Skeletal muscle satellite cell (primary cell): ENCODE measurements at regions not wholly inside any gene's neighbourhood (a gene's known extent, or its start where the extent isn't known, plus 50 kb on each side); places are given as distances from the start of the nearest gene placed in this dataset.

Experiments used
- H3K27me3 ChIP-seq: 2 replicates; pipeline ENCODE4 v1.7.0; 2013; ENCODE audit warnings: low read length; ENCODE audit not compliant: control insufficient read depth, insufficient read depth
- H3K36me3 ChIP-seq: 2 replicates; pipeline ENCODE4 v1.7.0; 2013; ENCODE audit warnings: mild to moderate bottlenecking, control low read depth, low read length; ENCODE audit not compliant: insufficient read depth
- H3K4me1 ChIP-seq: 2 replicates; pipeline ENCODE4 v1.7.0; 2013; ENCODE audit warnings: low read length; ENCODE audit not compliant: control insufficient read depth, insufficient read depth
- H3K4me2 ChIP-seq: 2 replicates; pipeline ENCODE4 v1.7.0; 2013; ENCODE audit warnings: mild to moderate bottlenecking, low read length
- H3K4me3 ChIP-seq: 2 replicates; pipeline ENCODE4 v1.7.0; 2013; ENCODE audit warnings: low read length
- H3K9ac ChIP-seq: 2 replicates; pipeline ENCODE4 v1.7.0; 2013; ENCODE audit warnings: mild to moderate bottlenecking, low read depth, low read length, moderate library complexity
- H3K9me3 ChIP-seq: replicated peaks from 2 replicates; pipeline ENCODE4 v1.7.0; 2013; ENCODE audit warnings: mild to moderate bottlenecking, control low read depth, low read length

DNA sequence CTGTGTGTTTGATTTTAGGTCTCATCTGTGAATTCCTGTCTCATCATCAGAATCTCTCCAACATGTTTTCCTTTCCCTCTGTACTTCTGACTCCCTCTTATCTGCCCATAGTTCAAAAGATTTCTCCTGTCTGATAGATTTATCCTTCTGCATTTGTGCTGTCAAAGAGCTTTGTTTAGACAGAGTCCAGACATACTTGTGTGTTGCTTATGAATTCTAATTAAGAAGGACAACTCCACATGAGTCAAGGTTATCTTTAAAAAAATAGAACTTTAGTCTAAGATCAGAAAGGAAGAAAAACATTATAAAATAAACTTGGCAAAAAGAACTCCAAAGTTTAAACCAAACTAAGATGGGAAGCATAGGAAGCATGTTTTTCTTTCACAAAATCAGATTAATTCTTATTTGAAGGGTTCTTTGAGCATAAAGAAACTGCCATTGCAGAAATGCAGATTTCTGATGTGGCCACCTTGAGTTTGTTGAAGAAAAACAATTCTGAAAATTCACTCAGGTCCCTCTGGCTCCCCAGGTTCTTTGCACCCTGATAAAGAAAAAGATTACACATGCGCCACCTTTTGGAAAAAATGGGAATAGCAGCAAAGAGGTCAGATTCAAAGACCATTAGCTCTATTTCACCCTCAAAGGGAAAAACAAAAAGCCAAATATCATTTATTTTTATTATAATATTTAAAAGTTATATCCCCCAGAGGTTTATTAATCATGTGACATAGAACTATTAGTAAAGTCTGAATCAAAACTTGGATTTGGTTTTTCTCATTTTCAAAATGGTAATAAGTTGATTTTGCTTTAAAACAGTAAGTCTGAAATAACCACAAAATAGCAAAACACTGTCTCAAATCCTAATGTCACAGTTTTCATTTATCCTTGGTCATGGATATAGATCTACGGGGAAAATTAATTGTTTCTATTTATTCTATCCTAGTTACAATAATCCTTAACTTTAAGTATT lies 143.7 kb upstream of the DCN start:
- H3K4me3 ChIP-seq, result peak overlapping the region; percentile 10

DNA sequence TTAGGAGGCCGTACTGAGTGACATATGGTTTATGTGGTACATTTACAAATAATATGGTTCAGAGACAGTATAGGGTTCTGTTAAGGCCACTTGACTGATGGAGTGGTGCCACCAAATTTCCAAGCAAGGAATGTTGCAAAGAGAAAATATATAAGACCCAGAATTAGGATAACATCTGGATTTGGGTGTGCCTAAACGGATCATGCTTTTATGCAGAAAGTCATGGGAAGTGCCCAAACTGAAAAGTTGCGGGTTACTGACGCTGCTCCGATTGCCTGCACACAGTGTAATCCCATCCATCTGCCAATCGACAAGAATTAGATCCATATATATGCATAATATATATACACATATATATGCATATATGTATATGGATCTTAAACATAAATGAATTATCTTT lies 138.4 kb upstream of the DCN start:
- Histone ChIP-seq H3K4me1 (no peaks in the 10 kb centered on the region), H3K9me3 (no peaks in the 10 kb centered on the region), H3K9ac (no peak overlapping the region), H3K36me3 (no peaks in the 10 kb centered on the region), H3K27me3 (no peaks in the 10 kb centered on the region), H3K4me2 (no peak overlapping the region), H3K4me3 (no peak overlapping the region)

More for the DNA sequence above, 143.7 kb upstream of the DCN start:
- Histone ChIP-seq H3K9me3 (no peaks in the 10 kb centered on the region), H3K36me3 (no peaks in the 10 kb centered on the region), H3K4me2 (peak overlapping the region; percentile 63), H3K4me1 (peaks cover 17% of the 10 kb centered on the region), H3K27me3 (no peaks in the 10 kb centered on the region), H3K9ac (peak overlapping the region; percentile 69)

DNA sequence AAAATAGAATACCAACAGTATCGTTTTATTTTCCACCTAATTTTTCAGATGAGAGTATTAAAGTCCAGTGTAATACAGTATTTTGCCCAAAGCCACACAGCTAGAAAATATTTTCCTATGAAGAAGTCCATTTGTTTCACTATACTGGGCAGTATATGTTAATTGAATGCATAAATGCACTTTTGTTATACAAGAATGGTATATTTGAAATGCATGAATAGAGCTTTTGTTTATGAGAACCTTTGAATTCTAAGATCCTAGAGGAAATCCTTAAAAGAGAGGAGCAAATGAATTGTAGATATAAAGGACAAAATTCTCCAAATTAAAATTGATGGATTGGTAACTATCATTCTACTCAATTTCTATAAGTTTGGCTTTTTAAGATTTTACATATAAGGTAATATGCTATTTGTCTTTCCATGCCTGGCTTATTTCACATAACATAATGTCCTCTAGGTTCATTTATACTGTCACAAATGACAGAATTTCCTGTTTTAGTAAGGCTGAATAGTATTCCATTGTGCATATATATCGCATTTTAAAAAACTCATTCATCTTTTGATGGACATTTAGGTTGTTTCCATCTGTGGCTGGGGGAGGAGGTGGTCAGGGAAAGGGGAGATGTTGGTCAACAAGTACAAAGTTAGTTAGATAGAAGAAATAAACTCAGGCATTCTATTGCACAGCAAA lies 136.6 kb upstream of the DCN start:
- Histone ChIP-seq H3K4me1 (no peaks in the 10 kb centered on the region), H3K4me3 (no peak overlapping the region), H3K36me3 (no peaks in the 10 kb centered on the region), H3K9me3 (no peaks in the 10 kb centered on the region), H3K27me3 (no peaks in the 10 kb centered on the region), H3K4me2 (no peak overlapping the region), H3K9ac (no peak overlapping the region)

DNA sequence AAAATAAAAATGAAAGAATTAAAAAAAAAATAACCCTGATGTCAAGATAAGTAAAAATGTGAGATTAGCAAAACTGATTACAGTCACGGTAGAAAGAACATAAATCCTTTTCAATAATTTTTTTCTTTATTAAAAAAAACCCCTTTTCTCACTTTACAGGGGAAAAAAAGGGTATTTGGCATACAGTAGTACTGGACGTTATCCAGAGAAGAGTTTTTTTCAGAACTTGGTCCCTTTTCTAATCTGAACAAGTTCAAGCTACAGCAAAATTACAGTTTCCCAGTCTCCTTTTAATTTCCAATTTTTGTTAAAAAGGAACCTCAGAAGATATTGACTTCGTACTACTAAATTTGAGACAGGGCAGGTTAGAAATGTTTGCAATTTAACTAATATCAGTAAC lies 134.7 kb upstream of the DCN start:
- no peak overlapping the region for H3K9ac ChIP-seq
- H3K9me3 ChIP-seq, result no peaks in the 10 kb centered on the region
- no peak overlapping the region for H3K4me2 ChIP-seq
- H3K27me3 ChIP-seq, result no peaks in the 10 kb centered on the region
- H3K4me1 ChIP-seq, result no peaks in the 10 kb centered on the region
- no peak overlapping the region for H3K4me3 ChIP-seq
- H3K36me3 ChIP-seq, result no peaks in the 10 kb centered on the region

DNA sequence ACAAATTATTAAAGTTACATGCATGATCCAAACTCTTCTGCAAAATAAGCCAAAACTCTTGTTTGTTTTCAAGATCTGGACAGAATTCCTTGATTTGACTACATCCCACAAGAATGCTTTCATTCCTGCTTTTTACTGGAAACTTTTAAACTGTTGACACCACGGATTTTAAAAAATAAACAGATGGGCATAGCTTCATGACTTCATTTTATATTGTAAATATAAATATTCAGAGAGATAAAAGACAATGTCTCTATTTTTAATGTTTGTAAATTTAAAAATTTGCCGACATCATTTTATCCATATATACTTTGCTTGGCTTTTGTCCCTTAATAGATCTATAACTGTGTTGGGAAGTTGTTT lies 134.3 kb upstream of the DCN start:
- no peaks in the 10 kb centered on the region for H3K4me1 ChIP-seq
- H3K4me2 ChIP-seq, result no peak overlapping the region
- no peaks in the 10 kb centered on the region for H3K9me3 ChIP-seq
- H3K9ac ChIP-seq, result no peak overlapping the region
- H3K27me3 ChIP-seq, result no peaks in the 10 kb centered on the region
- H3K36me3 ChIP-seq, result no peaks in the 10 kb centered on the region
- no peak overlapping the region for H3K4me3 ChIP-seq

DNA sequence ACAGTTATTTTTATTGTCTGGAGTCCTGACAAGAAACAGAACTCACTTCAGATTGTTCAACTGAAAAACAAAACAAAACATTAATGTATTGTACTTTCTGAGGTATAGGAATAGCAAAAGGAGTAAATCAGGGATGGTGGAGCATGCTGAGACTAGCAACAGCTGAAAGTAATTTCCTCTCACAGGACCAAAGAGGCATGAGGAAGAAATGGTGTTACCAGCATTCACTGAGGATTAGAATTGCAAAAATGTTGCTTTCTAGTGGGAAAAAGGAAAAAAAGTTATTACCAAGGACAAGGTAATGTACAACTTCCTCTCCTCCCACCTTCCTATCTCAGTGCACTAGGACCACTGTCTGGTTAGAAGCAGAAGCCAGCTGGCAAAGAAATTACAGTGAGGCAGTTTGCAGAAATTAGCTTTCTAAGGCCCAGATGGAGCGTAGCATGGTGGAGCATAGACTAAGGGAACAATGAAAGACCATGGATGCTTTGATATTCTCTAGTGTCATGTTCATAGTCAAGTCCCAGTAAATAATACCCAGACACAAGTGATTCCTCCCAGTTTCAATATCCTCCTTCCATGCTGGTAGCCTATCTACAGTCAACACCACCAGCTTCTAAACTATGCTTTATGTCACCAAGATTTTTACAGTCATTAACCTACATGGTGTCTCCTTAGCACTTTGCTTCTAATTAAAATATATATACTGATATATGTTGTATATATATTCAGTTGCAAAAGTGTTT lies 133.7 kb upstream of the DCN start:
- Histone ChIP-seq H3K4me1 (no peaks in the 10 kb centered on the region), H3K36me3 (no peaks in the 10 kb centered on the region), H3K27me3 (no peaks in the 10 kb centered on the region), H3K9me3 (no peaks in the 10 kb centered on the region), H3K9ac (no peak overlapping the region), H3K4me3 (no peak overlapping the region), H3K4me2 (no peak overlapping the region)

GRCh38 chr12:91311081-91311480 lies 128.5 kb upstream of the DCN start:
- no peaks in the 10 kb centered on the region for H3K27me3 ChIP-seq
- no peak overlapping the region for H3K9ac ChIP-seq
- no peaks in the 10 kb centered on the region for H3K9me3 ChIP-seq
- no peak overlapping the region for H3K4me3 ChIP-seq
- H3K4me2 ChIP-seq, result no peak overlapping the region
- H3K4me1 ChIP-seq, result no peaks in the 10 kb centered on the region
- H3K36me3 ChIP-seq, result no peaks in the 10 kb centered on the region

DNA sequence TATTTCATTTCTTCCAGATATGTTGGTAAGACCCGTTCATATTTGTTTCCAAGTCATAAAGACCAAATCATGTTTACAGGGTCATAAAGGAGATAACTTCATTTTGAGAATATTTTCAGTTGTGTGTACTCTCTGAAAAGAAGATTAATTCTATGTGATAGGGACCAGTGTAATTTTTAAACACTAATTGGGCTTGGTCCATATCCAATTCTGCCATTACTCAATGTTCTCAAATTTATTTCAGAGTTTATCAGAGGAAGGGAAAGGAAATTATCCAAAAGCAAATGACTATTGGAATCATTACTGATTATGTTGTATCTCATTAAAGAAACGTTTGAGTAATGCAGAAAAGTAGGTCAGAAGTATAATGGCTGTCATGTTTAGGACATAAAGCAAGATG lies 126.8 kb upstream of the DCN start:
- Histone ChIP-seq H3K9me3 (no peaks in the 10 kb centered on the region), H3K9ac (no peak overlapping the region), H3K4me3 (no peak overlapping the region), H3K4me2 (no peak overlapping the region), H3K36me3 (no peaks in the 10 kb centered on the region), H3K4me1 (no peaks in the 10 kb centered on the region), H3K27me3 (no peaks in the 10 kb centered on the region)

DNA sequence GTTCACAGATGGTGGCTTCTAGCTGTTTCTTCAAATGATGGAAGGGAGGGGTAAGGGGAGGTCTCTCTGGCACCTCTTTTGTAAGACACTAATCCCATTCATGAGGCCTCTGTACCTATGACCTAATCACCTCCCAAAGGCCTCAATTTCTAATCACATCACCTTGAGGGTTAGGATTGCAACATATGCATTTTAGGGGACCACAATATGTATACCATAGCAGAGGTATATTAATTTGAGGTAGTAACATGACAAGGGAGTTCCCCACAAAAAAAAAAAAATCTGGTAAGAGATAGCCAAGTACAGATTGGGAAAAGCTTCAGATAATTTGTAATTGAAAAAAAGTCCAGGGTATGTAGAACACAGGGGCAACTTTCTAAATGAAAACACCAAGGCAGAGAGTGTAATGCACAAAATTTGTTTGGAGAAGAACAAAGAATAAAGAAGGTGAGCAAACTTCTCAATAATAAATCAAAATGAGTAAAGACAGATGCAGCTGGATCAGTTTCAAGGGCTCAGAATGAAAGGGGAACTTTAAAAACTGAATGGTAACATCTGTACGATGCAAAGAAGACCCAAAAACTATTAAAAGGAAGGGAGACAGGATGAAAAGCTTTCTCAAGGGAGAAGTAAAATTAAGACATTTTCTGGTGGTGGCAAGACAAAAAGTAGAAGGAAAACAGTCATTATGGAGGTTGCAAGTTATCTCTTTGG lies 125.5 kb upstream of the DCN start:
- Histone ChIP-seq H3K27me3 (no peaks in the 10 kb centered on the region), H3K36me3 (no peaks in the 10 kb centered on the region), H3K9ac (no peak overlapping the region), H3K9me3 (no peaks in the 10 kb centered on the region), H3K4me2 (no peak overlapping the region), H3K4me3 (no peak overlapping the region), H3K4me1 (no peaks in the 10 kb centered on the region)

- no peak overlapping the region for H3K4me3 ChIP-seq
- H3K4me1 ChIP-seq, result no peaks in the 10 kb centered on the region
Measured at GRCh38 chr12:91290354-91290753, 107.7 kb upstream of the DCN start.

DNA sequence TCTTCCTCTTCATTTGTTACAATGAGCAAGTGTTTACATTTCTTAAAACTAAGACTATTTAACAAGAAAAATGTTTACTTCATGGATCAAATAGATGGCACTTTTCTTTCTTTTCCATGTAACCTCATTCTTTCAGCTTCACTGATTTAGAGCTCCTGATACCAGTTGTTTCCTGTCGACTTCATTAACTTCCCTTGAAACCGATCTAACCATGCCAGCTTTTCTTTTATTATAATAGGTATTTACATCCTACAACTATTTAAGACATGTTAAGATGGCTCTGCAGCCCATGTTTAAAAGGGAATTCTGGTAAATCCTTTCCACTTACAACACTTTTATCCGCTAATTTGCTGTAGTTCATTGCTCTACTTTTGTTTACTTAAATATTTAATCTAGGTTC lies 107.3 kb upstream of the DCN start:
- Histone ChIP-seq H3K4me1 (no peaks in the 10 kb centered on the region), H3K4me2 (no peak overlapping the region), H3K4me3 (no peak overlapping the region), H3K9ac (no peak overlapping the region), H3K27me3 (no peaks in the 10 kb centered on the region), H3K9me3 (no peaks in the 10 kb centered on the region), H3K36me3 (no peaks in the 10 kb centered on the region)

More at GRCh38 chr12:91290354-91290753, 107.7 kb upstream of the DCN start:
- Histone ChIP-seq H3K4me2 (no peak overlapping the region), H3K36me3 (no peaks in the 10 kb centered on the region), H3K9ac (no peak overlapping the region), H3K9me3 (no peaks in the 10 kb centered on the region), H3K27me3 (no peaks in the 10 kb centered on the region)
